Astrocyte (in vitro differentiated cells and primary cell): ENCODE measurements at regions not wholly inside any gene's neighbourhood (a gene's known extent, or its start where the extent isn't known, plus 50 kb on each side); places are given as distances from the start of the nearest gene placed in this dataset.

Source experiments
- DNase-seq: peaks from one replicate; pipeline ENCODE4 v3.0.0-alpha.2; 2010; ENCODE audit warnings: low read depth
- FAIRE-seq: peaks from 2 replicates; lab custom pipeline; 2011; peaks lifted over from hg19 to GRCh38; lab: Jason Lieb, UNC
- H2AFZ ChIP-seq: 2 replicates; pipeline ENCODE4 v1.6.0; 2012; ENCODE audit warnings: low read depth, low read length, inconsistent platforms
- H3K27ac ChIP-seq: 2 replicates; pipeline ENCODE4 v1.5.1; 2011; ENCODE audit warnings: low read depth, low read length, inconsistent platforms
- H3K27me3 ChIP-seq: 2 replicates; pipeline ENCODE4 v1.6.0; 2011; ENCODE audit warnings: low read length, inconsistent platforms; ENCODE audit not compliant: insufficient read depth
- H3K36me3 ChIP-seq: 2 replicates; pipeline ENCODE4 v1.5.1; 2011; ENCODE audit warnings: low read length, inconsistent platforms; ENCODE audit not compliant: insufficient read depth
- H3K4me1 ChIP-seq: 2 replicates; pipeline ENCODE4 v1.5.1; 2011; ENCODE audit warnings: low read length, inconsistent platforms; ENCODE audit not compliant: insufficient read depth
- H3K4me2 ChIP-seq: 2 replicates; pipeline ENCODE4 v1.6.0; 2012; ENCODE audit warnings: low read length, inconsistent platforms
- H3K4me3 ChIP-seq: 2 replicates; pipeline ENCODE4 v1.5.1; 2011; ENCODE audit warnings: low read depth, mild to moderate bottlenecking, low read length, inconsistent platforms; ENCODE audit not compliant: insufficient read depth
- H3K79me2 ChIP-seq: 2 replicates; pipeline ENCODE4 v1.6.0; 2012; ENCODE audit warnings: mild to moderate bottlenecking, low read length, inconsistent platforms; ENCODE audit not compliant: insufficient read depth
- H3K9ac ChIP-seq: 2 replicates; pipeline ENCODE4 v1.6.0; 2012; ENCODE audit warnings: mild to moderate bottlenecking, low read length, inconsistent platforms
- H3K9me3 ChIP-seq: 2 replicates; pipeline ENCODE4 v1.5.1; 2012; ENCODE audit warnings: low read depth, mild to moderate bottlenecking, low read length, inconsistent platforms; ENCODE audit not compliant: insufficient read depth
- H4K20me1 ChIP-seq: 2 replicates; pipeline ENCODE4 v1.6.0; 2012; ENCODE audit warnings: low read length, inconsistent platforms; ENCODE audit not compliant: insufficient read depth
- H3K27ac Mint-ChIP-seq: one replicate; pipeline ENCODE4 v1.8.0; 2021; ENCODE audit warnings: mild to moderate bottlenecking, mixed read lengths; ENCODE audit not compliant: unreplicated experiment
- H3K27me3 Mint-ChIP-seq: one replicate; pipeline ENCODE4 v1.8.0; 2021; ENCODE audit warnings: low read depth, mixed read lengths; ENCODE audit not compliant: unreplicated experiment
- H3K36me3 Mint-ChIP-seq: one replicate; pipeline ENCODE4 v1.8.0; 2021; ENCODE audit warnings: low read depth, mixed read lengths; ENCODE audit not compliant: unreplicated experiment
- H3K4me1 Mint-ChIP-seq: one replicate; pipeline ENCODE4 v1.8.0; 2021; ENCODE audit warnings: low read depth, mixed read lengths; ENCODE audit not compliant: unreplicated experiment
- H3K4me3 Mint-ChIP-seq: one replicate; pipeline ENCODE4 v1.8.0; 2021; ENCODE audit warnings: mild to moderate bottlenecking, moderate library complexity, mixed read lengths; ENCODE audit not compliant: unreplicated experiment
- H3K9me3 Mint-ChIP-seq: one replicate; pipeline ENCODE4 v1.8.0; 2021; ENCODE audit warnings: mild to moderate bottlenecking, mixed read lengths; ENCODE audit not compliant: unreplicated experiment
- CTCF ChIP-seq: IDR thresholded peaks from 2 replicates; pipeline ENCODE4 v1.5.1; 2011; ENCODE audit warnings: low read depth, mild to moderate bottlenecking, inconsistent platforms, low read length, moderate library complexity; ENCODE audit not compliant: insufficient read depth
- EZH2 ChIP-seq: IDR thresholded peaks from 2 replicates; pipeline ENCODE4 v1.6.1; 2012; ENCODE audit warnings: mild to moderate bottlenecking, low read length, inconsistent platforms; ENCODE audit not compliant: insufficient read depth

GRCh38 chr20:39897781-39898466, 791.1 kb downstream of the MAFB start:
- Mint-ChIP-seq H3K4me1 (peaks cover 26% of the 10 kb centered on the region), H3K27me3 (no peaks in the 10 kb centered on the region), H3K27ac (peak overlapping the region; percentile 73), H3K4me3 (no peak overlapping the region), H3K36me3 (no peaks in the 10 kb centered on the region), H3K9me3 (no peaks in the 10 kb centered on the region)
- H3K4me3 ChIP-seq, result no peak overlapping the region
- no peaks in the 10 kb centered on the region for H3K79me2 ChIP-seq
- DNase-seq, result peak; percentile 32
- no peaks in the 10 kb centered on the region for H4K20me1 ChIP-seq
- no peaks in the 10 kb centered on the region for H3K27me3 ChIP-seq
- H3K4me2 ChIP-seq, result peak overlapping the region; percentile 31
- H3K27ac ChIP-seq, result peak overlapping the region; percentile 38
- H2AFZ ChIP-seq, result no peak overlapping the region
- peak; percentile 62 for FAIRE-seq
- peak overlapping the region; percentile 1 for H3K9ac ChIP-seq
- peaks cover 18% of the 10 kb centered on the region for H3K4me1 ChIP-seq
- H3K9me3 ChIP-seq, result no peaks in the 10 kb centered on the region
- H3K36me3 ChIP-seq, result no peaks in the 10 kb centered on the region
- TF ChIP-seq EZH2, result no peak
- TF ChIP-seq CTCF, result no peak

GRCh38 chr20:39897058-39897457, 792.0 kb downstream of the MAFB start:
- Histone ChIP-seq H3K9me3 (no peaks in the 10 kb centered on the region), H3K9ac (peak overlapping the region; percentile 59), H3K79me2 (no peaks in the 10 kb centered on the region), H4K20me1 (no peaks in the 10 kb centered on the region), H3K4me1 (peaks cover 23% of the 10 kb centered on the region), H3K36me3 (no peaks in the 10 kb centered on the region), H3K27me3 (no peaks in the 10 kb centered on the region), H3K4me2 (peak overlapping the region; percentile 68), H2AFZ (no peak overlapping the region), H3K4me3 (peak overlapping the region; percentile 2), H3K27ac (peak overlapping the region; percentile 76)
- TF ChIP-seq CTCF, result no peak
- no peak for TF ChIP-seq EZH2
- peaks cover under 1% of the 10 kb centered on the region for H3K9me3 Mint-ChIP-seq
- no peaks in the 10 kb centered on the region for H3K27me3 Mint-ChIP-seq
- no peaks in the 10 kb centered on the region for H3K36me3 Mint-ChIP-seq
- FAIRE-seq (peak; percentile 99), DNase-seq (peak; percentile 97)
- H3K27ac Mint-ChIP-seq, result peak overlapping the region; percentile 73
- H3K4me3 Mint-ChIP-seq, result no peak overlapping the region
- H3K4me1 Mint-ChIP-seq, result peaks cover 30% of the 10 kb centered on the region

- no peaks in the 10 kb centered on the region for H3K27me3 Mint-ChIP-seq
- peaks cover 23% of the 10 kb centered on the region for H3K4me1 ChIP-seq
These were observed 795.0 kb downstream of the MAFB start for GRCh38 chr20:39894067-39894466.

More at GRCh38 chr20:39894067-39894466, 795.0 kb downstream of the MAFB start:
- Mint-ChIP-seq H3K4me1 (peaks cover 31% of the 10 kb centered on the region), H3K4me3 (no peak overlapping the region), H3K36me3 (no peaks in the 10 kb centered on the region), H3K27ac (peak overlapping the region; percentile 82), H3K9me3 (peaks cover 3% of the 10 kb centered on the region)
- no peaks in the 10 kb centered on the region for H3K27me3 ChIP-seq
- H3K27ac ChIP-seq, result peak overlapping the region; percentile 65
- H2AFZ ChIP-seq, result no peak overlapping the region
- FAIRE-seq (no peak), DNase-seq (no peak)
- no peak overlapping the region for H3K9ac ChIP-seq
- no peaks in the 10 kb centered on the region for H3K9me3 ChIP-seq
- no peak overlapping the region for H3K4me2 ChIP-seq
- H4K20me1 ChIP-seq, result no peaks in the 10 kb centered on the region
- TF ChIP-seq CTCF (no peak), EZH2 (no peak)
- H3K79me2 ChIP-seq, result no peaks in the 10 kb centered on the region
- H3K36me3 ChIP-seq, result no peaks in the 10 kb centered on the region
- H3K4me3 ChIP-seq, result no peak overlapping the region
